Kidney epithelial cell (primary cell): ENCODE measurements at regions not wholly inside any gene's neighbourhood (a gene's known extent, or its start where the extent isn't known, plus 50 kb on each side); places are given as distances from the start of the nearest gene placed in this dataset.

Experiments
- DNase-seq: peaks from one replicate; pipeline ENCODE4 v3.0.0-alpha.2; 2010; ENCODE audit warnings: low read depth
- H3K27me3 ChIP-seq: 2 replicates; pipeline ENCODE4 v1.6.0; 2011; ENCODE audit warnings: low read length; ENCODE audit not compliant: control insufficient read depth, insufficient read depth
- H3K36me3 ChIP-seq: 2 replicates; pipeline ENCODE4 v1.5.1; 2011; ENCODE audit warnings: low read length; ENCODE audit not compliant: control insufficient read depth, insufficient read depth
- H3K4me3 ChIP-seq: 2 replicates; pipeline ENCODE4 v1.5.1; 2011; ENCODE audit warnings: low read depth, mild to moderate bottlenecking, control low read depth, low read length
- CTCF ChIP-seq: IDR thresholded peaks from 2 replicates; pipeline ENCODE4 v1.5.1; 2011; ENCODE audit warnings: mild to moderate bottlenecking, moderate library complexity, low read length, control low read depth, inconsistent platforms; ENCODE audit not compliant: insufficient read depth, poor library complexity, severe bottlenecking

- no peak for TF ChIP-seq CTCF
- Histone ChIP-seq H3K4me3 (no peak overlapping the region), H3K27me3 (no peaks in the 10 kb centered on the region), H3K36me3 (no peaks in the 10 kb centered on the region)
- DNase-seq, result no peak
Measured at GRCh38 chr11:130721023-130721681, 195.1 kb downstream of the SNX19 start.

- no peak for TF ChIP-seq CTCF
- H3K36me3 ChIP-seq, result no peaks in the 10 kb centered on the region
- DNase-seq, result no peak
- H3K4me3 ChIP-seq, result no peak overlapping the region
- H3K27me3 ChIP-seq, result no peaks in the 10 kb centered on the region
Measured at GRCh38 chr11:130721736-130722135, 194.5 kb downstream of the SNX19 start.

GRCh38 chr11:130722401-130722800 lies 193.9 kb downstream of the SNX19 start:
- Histone ChIP-seq H3K27me3 (no peaks in the 10 kb centered on the region), H3K36me3 (no peaks in the 10 kb centered on the region), H3K4me3 (no peak overlapping the region)
- DNase-seq, result no peak
- TF ChIP-seq CTCF, result no peak

- no peaks in the 10 kb centered on the region for H3K36me3 ChIP-seq
- no peak for DNase-seq
- H3K27me3 ChIP-seq, result no peaks in the 10 kb centered on the region
- no peak overlapping the region for H3K4me3 ChIP-seq
- TF ChIP-seq CTCF, result no peak
Measured at GRCh38 chr11:130725421-130726233, 190.7 kb downstream of the SNX19 start.

- Histone ChIP-seq H3K36me3 (no peaks in the 10 kb centered on the region), H3K4me3 (no peak overlapping the region), H3K27me3 (no peaks in the 10 kb centered on the region)
- DNase-seq, result no peak
- no peak for TF ChIP-seq CTCF
Measured at GRCh38 chr11:130726234-130727037, 189.8 kb downstream of the SNX19 start.
